HEK293T (cell line): ENCODE measurements at regions not wholly inside any gene's neighbourhood (a gene's known extent, or its start where the extent isn't known, plus 50 kb on each side); places are given as distances from the start of the nearest gene placed in this dataset.

Experiments used
- CTCF ChIA-PET: fragments of 350-600 bp; formaldehyde crosslinking; extraction: SDS; loops from one replicate; lab custom pipeline; 2021; ENCODE audit warnings: antibody characterized with exemption, inconsistent platforms; lab: Yijun Ruan, JAX
- POLR2A ChIA-PET: fragments of 350-600 bp; formaldehyde crosslinking; extraction: SDS; loops from one replicate; lab custom pipeline; 2020; ENCODE audit warnings: antibody characterized with exemption, inconsistent platforms; lab: Yijun Ruan, JAX
- DNase-seq: peaks from one replicate; pipeline ENCODE4 v3.0.0; 2012; ENCODE audit warnings: mixed read lengths; ENCODE audit errors: extremely low spot score
- ARNT ChIP-seq: fragments of 450-650 bp; IDR thresholded peaks from 2 replicates; pipeline ENCODE4 v1.6.1; 2017; ENCODE audit warnings: mild to moderate bottlenecking
- BHLHE40 ChIP-seq: fragments of 450-650 bp; IDR thresholded peaks from 2 replicates; pipeline ENCODE4 v1.6.1; 2016; ENCODE audit warnings: mild to moderate bottlenecking, moderate library complexity, borderline replicate concordance
- CTBP1 ChIP-seq: fragments of 450-650 bp; IDR thresholded peaks from 2 replicates; pipeline ENCODE4 v1.6.1; 2016; ENCODE audit warnings: borderline replicate concordance
- ELF4 ChIP-seq: fragments of 450-650 bp; IDR thresholded peaks from 2 replicates; pipeline ENCODE4 v1.6.1; 2017; ENCODE audit warnings: antibody characterized with exemption
- FOXA1 ChIP-seq: fragments of 450-650 bp; IDR thresholded peaks from 2 replicates; pipeline ENCODE4 v1.6.1; 2016; ENCODE audit warnings: mild to moderate bottlenecking
- FOXK2 ChIP-seq: fragments of 450-650 bp; IDR thresholded peaks from 2 replicates; pipeline ENCODE4 v1.6.1; 2016; ENCODE audit warnings: mild to moderate bottlenecking
- FOXM1 ChIP-seq: fragments of 450-650 bp; IDR thresholded peaks from 2 replicates; pipeline ENCODE4 v1.6.1; 2017; ENCODE audit warnings: mild to moderate bottlenecking, borderline replicate concordance
- HDGF ChIP-seq: fragments of 450-650 bp; IDR thresholded peaks from 2 replicates; pipeline ENCODE4 v1.6.1; 2017; ENCODE audit warnings: antibody characterized with exemption, borderline replicate concordance
- L3MBTL2 ChIP-seq: fragments of 450-650 bp; conservative IDR thresholded peaks from 2 replicates; pipeline ENCODE4 v1.6.1; 2016; ENCODE audit warnings: mild to moderate bottlenecking
- LEF1 ChIP-seq: fragments of 450-650 bp; IDR thresholded peaks from 2 replicates; pipeline ENCODE4 v1.6.1; 2017; ENCODE audit warnings: mild to moderate bottlenecking, borderline replicate concordance
- NFRKB ChIP-seq: fragments of 450-650 bp; IDR thresholded peaks from 2 replicates; pipeline ENCODE4 v1.6.1; 2016; ENCODE audit warnings: mild to moderate bottlenecking, moderate library complexity
- SP1 ChIP-seq: fragments of 450-650 bp; IDR thresholded peaks from 2 replicates; pipeline ENCODE4 v1.6.1; 2017
- SUZ12 ChIP-seq: fragments of 450-650 bp; IDR thresholded peaks from 2 replicates; pipeline ENCODE4 v1.6.1; 2016; ENCODE audit warnings: mild to moderate bottlenecking
- TARDBP ChIP-seq: fragments of 450-650 bp; IDR thresholded peaks from 2 replicates; pipeline ENCODE4 v1.6.1; 2016
- ZNF384 ChIP-seq: fragments of 450-650 bp; IDR thresholded peaks from 2 replicates; pipeline ENCODE4 v1.6.1; 2016
- TF ChIP-seq, protein P1 (sequence below): fragments of 450-650 bp; IDR thresholded peaks from 2 replicates; pipeline ENCODE4 v1.6.1; 2016

DNA sequence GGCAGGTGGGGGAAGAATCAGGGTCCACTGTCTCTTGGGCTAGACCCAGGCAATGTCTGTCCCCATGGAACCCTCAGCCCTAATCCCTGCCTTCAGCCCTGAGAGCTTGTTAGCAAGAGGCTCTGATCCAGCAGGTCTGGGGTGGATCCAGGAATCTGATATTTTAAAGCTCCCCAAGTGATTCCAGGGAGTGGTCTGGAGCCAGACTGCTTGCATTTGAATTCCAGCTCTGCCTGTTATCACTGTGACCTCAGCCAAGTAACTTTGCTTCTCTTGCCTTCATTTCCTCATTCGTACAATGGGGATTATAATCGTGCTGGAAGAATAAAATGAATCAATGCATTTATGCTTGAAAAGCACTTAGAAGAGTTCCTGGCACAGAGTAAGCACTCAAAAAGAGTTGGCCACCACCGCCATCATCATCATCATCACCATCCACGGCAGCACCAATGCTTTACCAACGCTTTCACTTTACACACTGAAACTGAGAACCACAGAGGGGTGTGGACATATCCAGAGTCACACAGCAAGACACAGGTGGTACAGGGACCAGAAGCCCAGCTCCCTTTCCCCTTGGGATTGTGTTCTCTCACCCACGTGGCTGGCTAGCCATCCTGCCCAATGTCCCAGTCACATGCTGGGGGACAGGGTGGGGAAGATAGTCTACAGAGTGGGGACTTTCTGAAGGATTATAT is 75.7 kb upstream of the RALY start:
- no peak for TF ChIP-seq SP1
- TF ChIP-seq ELF4 = no peak
- TF ChIP-seq HDGF = no peak
- TF ChIP-seq FOXM1 = no peak
- no peak for TF ChIP-seq FOXK2
- no peak for TF ChIP-seq NFRKB
- TF ChIP-seq L3MBTL2 = no peak
- no peak for TF ChIP-seq FOXA1
- TF ChIP-seq LEF1 = no peak
- no peak for TF ChIP-seq SUZ12
- no peak for TF ChIP-seq ZNF384
- no peak for TF ChIP-seq ARNT
- TF ChIP-seq TARDBP = no peak
- no peak for TF ChIP-seq CTBP1
- TF ChIP-seq, protein P1, sequence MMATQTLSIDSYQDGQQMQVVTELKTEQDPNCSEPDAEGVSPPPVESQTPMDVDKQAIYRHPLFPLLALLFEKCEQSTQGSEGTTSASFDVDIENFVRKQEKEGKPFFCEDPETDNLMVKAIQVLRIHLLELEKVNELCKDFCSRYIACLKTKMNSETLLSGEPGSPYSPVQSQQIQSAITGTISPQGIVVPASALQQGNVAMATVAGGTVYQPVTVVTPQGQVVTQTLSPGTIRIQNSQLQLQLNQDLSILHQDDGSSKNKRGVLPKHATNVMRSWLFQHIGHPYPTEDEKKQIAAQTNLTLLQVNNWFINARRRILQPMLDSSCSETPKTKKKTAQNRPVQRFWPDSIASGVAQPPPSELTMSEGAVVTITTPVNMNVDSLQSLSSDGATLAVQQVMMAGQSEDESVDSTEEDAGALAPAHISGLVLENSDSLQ = no peak
- TF ChIP-seq BHLHE40 = no peak
- no peak for DNase-seq
- POLR2A ChIA-PET = no interaction called here
- CTCF ChIA-PET = interaction anchor here (0.6 kb wide), 1 partner anchor 613 kb away, joined by 3 read pairs; no protein-coding TSS in a partner anchor

GRCh38 chr20:33918662-33919061 is 75.0 kb upstream of the RALY start:
- DNase-seq = no peak
- POLR2A ChIA-PET = no interaction called here
- TF ChIP-seq, protein P1 = no peak
- CTCF ChIA-PET = no interaction called here

DNA sequence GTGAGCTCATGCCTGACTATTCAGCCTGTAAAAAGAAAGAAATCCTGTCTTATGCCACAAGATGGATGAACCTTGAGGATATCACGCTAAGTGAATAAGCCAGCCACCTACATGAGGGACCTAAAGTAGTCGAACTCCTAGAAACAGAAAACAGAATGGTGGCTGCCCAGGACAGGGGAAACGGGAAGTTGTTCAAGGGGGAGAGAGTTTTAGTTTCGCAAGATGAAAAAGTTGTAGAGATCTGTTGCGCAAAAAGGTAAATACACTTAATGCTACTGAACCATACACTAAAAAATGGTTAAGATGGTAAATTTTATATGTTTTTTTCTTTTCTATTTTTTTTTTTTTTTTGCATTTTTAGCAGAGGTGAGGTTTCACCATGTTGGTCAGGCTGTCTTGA is 74.1 kb upstream of the RALY start:
- no peak for TF ChIP-seq FOXK2
- no peak for TF ChIP-seq BHLHE40
- no peak for TF ChIP-seq ARNT
- no peak for TF ChIP-seq HDGF
- no peak for TF ChIP-seq SP1
- no peak for TF ChIP-seq ELF4
- no peak for TF ChIP-seq LEF1
- TF ChIP-seq CTBP1 = no peak
- TF ChIP-seq ZNF384 = no peak
- TF ChIP-seq TARDBP = no peak
- TF ChIP-seq L3MBTL2 = no peak
- TF ChIP-seq, protein P1 = no peak
- TF ChIP-seq FOXA1 = no peak
- no peak for TF ChIP-seq FOXM1
- TF ChIP-seq SUZ12 = no peak
- TF ChIP-seq NFRKB = no peak
- DNase-seq = no peak
- POLR2A ChIA-PET = no interaction called here
- CTCF ChIA-PET = interaction anchor here (0.6 kb wide), 1 partner anchor 89 kb away, joined by 3 read pairs; no protein-coding TSS in a partner anchor

GRCh38 chr20:33922224-33922623 is 71.5 kb upstream of the RALY start:
- ChIA-PET POLR2A (no interaction called here), CTCF (no interaction called here)
- DNase-seq = no peak
- TF ChIP-seq L3MBTL2 (no peak), ARNT (no peak), BHLHE40 (no peak), LEF1 (no peak), FOXA1 (no peak), TARDBP (no peak), SUZ12 (no peak), ELF4 (no peak), SP1 (no peak), CTBP1 (no peak), FOXM1 (no peak), NFRKB (no peak), ZNF384 (no peak), FOXK2 (no peak), HDGF (no peak)
- TF ChIP-seq, protein P1 = no peak

- DNase-seq = no peak
- ChIA-PET POLR2A (no interaction called here), CTCF (no interaction called here)
- TF ChIP-seq FOXA1 (no peak), FOXK2 (no peak), SUZ12 (no peak), SP1 (no peak), ZNF384 (no peak), NFRKB (no peak), CTBP1 (no peak), LEF1 (no peak), TARDBP (no peak), ARNT (no peak), ELF4 (no peak), BHLHE40 (no peak), L3MBTL2 (no peak), FOXM1 (no peak), HDGF (no peak)
- TF ChIP-seq, protein P1 = no peak
These were observed 70.0 kb upstream of the RALY start for GRCh38 chr20:33923740-33924139.
